Left lung (tissue), 4 donors: ENCODE measurements at regions not wholly inside any gene's neighbourhood (a gene's known extent, or its start where the extent isn't known, plus 50 kb on each side); places are given as distances from the start of the nearest gene placed in this dataset.

ENCODE experiments used
- ATAC-seq: fragments of 200-7000 bp; cut with Tn5 transposase; one replicate; pipeline ENCODE4 v1.9.1; 2020; ENCODE audit warnings: moderate library complexity
- DNase-seq, 4 donors: peaks; one replicate each; pipeline ENCODE4 v3.0.0-alpha.2; 2013 to 2020
- H3K27ac ChIP-seq, 2 donors: fragments of 200-600 bp; sonication (generic) in 1 of 2; one replicate each; pipeline versions ENCODE4 v1.5.0 to v1.8.0; 2020 to 2021
- H3K27me3 ChIP-seq, 2 donors: fragments of 200-600 bp; sonication (generic) in 1 of 2; one replicate each; pipeline versions ENCODE4 v1.5.0 to v1.8.0; 2020 to 2021
- H3K36me3 ChIP-seq, 2 donors: fragments of 200-600 bp; sonication (generic) in 1 of 2; one replicate each; pipeline versions ENCODE4 v1.5.0 to v1.8.0; 2020 to 2021
- H3K4me1 ChIP-seq, 2 donors: fragments of 200-600 bp; one replicate each; pipeline ENCODE4 v1.8.0; 2021
- H3K4me3 ChIP-seq, 2 donors: fragments of 200-600 bp; sonication (generic) in 1 of 2; one replicate each; pipeline versions ENCODE4 v1.5.0 to v1.8.0; 2020 to 2021; ENCODE audit warnings: mild to moderate bottlenecking in 1 of 2
- H3K9me3 ChIP-seq, 2 donors: fragments of 200-600 bp; sonication (generic) in 1 of 2; one replicate each; pipeline versions ENCODE4 v1.5.0 to v1.8.0; 2020 to 2021
- CTCF ChIP-seq, 2 donors: fragments of 200-600 bp; sonication (generic) in 1 of 2; IDR thresholded peaks; one replicate each; pipeline versions ENCODE4 v1.5.0 to v1.8.0; 2021; ENCODE audit warnings: antibody characterized with exemption in 2 of 2
- intact Hi-C, 2 donors: fragments of 100-400 bp; cut with DNase I; formaldehyde crosslinking; loops; one replicate each; pipeline versions ENCODE4 v1.11.2 to v1.14.2; 2022
- donor health status: DM: no; HTN: yes; CAD: no.
- donor health status: DM: no; HTN: no; CAD: no.

- Histone ChIP-seq H3K36me3 (no peaks in the 10 kb centered on the region), H3K9me3 (no peaks in the 10 kb centered on the region), H3K4me3 (no peak overlapping the region), H3K27me3 (no peaks in the 10 kb centered on the region), H3K4me1 (no peaks in the 10 kb centered on the region), H3K27ac (no peak overlapping the region)
- no peak for TF ChIP-seq CTCF (IDR thresholded peaks at IDR 0.05)
- no peak for DNase-seq
- ATAC-seq = no peak
- intact Hi-C loops = no loop called here
Measured at GRCh38 chr7:133140994-133141595, 59.2 kb upstream of the CHCHD3 start.

- intact Hi-C loops = no loop called here
- DNase-seq = no peak
- no peaks in the 10 kb centered on the region for H3K27me3 ChIP-seq
- H3K4me1 ChIP-seq = no peaks in the 10 kb centered on the region
- no peaks in the 10 kb centered on the region for H3K36me3 ChIP-seq
- TF ChIP-seq CTCF (IDR thresholded peaks at IDR 0.05) = no peak
- no peak for ATAC-seq
- H3K4me3 ChIP-seq = no peak overlapping the region
- H3K9me3 ChIP-seq = no peaks in the 10 kb centered on the region
- no peak overlapping the region for H3K27ac ChIP-seq
Measured at GRCh38 chr7:133150760-133151159, 68.9 kb upstream of the CHCHD3 start.

- H3K4me3 ChIP-seq = no peak overlapping the region
- DNase-seq (no peak), ATAC-seq (no peak)
- H3K27me3 ChIP-seq = no peaks in the 10 kb centered on the region
- no peak for TF ChIP-seq CTCF (IDR thresholded peaks at IDR 0.05)
- intact Hi-C loops = no loop called here
- no peak overlapping the region for H3K27ac ChIP-seq
- H3K9me3 ChIP-seq = no peaks in the 10 kb centered on the region
- H3K4me1 ChIP-seq = no peaks in the 10 kb centered on the region
- no peaks in the 10 kb centered on the region for H3K36me3 ChIP-seq
Measured at GRCh38 chr7:133152875-133153274, 71.0 kb upstream of the CHCHD3 start.

GRCh38 chr7:133155146-133155545 lies 73.3 kb upstream of the CHCHD3 start:
- H3K4me3 ChIP-seq = no peak overlapping the region
- no peak for ATAC-seq

GRCh38 chr7:133155642-133156041 lies 73.8 kb upstream of the CHCHD3 start:
- Histone ChIP-seq H3K36me3 (no peaks in the 10 kb centered on the region), H3K4me3 (no peak overlapping the region), H3K27ac (no peak overlapping the region), H3K9me3 (no peaks in the 10 kb centered on the region), H3K4me1 (no peaks in the 10 kb centered on the region), H3K27me3 (no peaks in the 10 kb centered on the region)
- no peak for TF ChIP-seq CTCF (IDR thresholded peaks at IDR 0.05)
- ATAC-seq (no peak), DNase-seq (no peak)
- intact Hi-C loops = no loop called here

More at GRCh38 chr7:133155146-133155545, 73.3 kb upstream of the CHCHD3 start:
- H3K27me3 ChIP-seq = no peaks in the 10 kb centered on the region
- H3K4me1 ChIP-seq = no peaks in the 10 kb centered on the region
- intact Hi-C loops = no loop called here
- no peak for TF ChIP-seq CTCF (IDR thresholded peaks at IDR 0.05)
- DNase-seq = no peak
- H3K9me3 ChIP-seq = no peaks in the 10 kb centered on the region
- H3K27ac ChIP-seq = no peak overlapping the region
- H3K36me3 ChIP-seq = no peaks in the 10 kb centered on the region
